ENCODE measurements at regions not wholly inside any gene's neighbourhood (a gene's known extent, or its start where the extent isn't known, plus 50 kb on each side); places are given as distances from the start of the nearest gene placed in this dataset.

DNA sequence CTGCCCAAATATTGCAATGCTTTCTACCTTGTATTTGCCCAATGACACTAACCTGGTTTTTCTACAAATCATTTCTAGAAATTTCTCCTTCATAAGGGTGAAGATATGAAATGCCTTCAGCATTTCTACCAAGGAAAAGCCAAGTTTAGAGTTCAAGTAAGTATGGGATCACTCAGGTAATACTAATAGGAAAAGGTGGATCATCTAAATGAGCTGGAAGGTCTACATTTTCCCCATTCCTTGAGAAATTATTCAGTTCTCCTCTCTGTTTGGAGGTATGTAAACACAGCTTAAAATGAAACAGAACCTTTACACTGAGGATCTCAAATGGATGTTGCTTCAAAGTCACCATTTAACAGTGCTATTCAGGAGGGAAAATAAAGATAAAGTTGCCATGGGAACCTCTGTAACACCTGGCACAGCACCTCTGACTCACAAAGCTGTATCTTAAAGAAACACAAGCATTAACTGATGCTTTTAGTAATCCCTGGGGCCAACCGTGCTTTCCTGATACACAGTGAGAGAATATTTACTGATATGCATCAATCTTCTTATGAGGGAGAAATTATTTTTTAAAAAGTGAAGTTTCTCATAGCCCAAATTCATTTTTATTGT is 161.3 kb downstream of the DRD1 start:
- DNase-seq: no peak

DNA sequence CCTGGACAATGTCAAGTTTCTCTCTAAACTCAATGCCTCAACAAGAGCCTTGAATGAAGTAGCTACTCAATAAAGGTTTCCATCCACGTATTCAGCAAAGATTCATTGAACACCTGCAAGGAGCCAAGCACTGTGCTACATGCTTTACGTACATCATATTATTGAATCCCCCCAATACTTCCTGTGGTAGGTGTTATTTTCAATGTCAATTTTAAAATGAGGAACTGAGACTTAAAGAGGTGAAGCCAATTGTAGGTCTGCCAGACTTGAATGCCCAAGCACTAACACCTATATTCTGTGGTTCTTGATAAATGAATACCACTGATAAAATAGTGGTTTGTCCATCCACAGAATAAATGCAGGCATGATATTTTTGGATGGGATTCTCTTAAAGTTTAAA is 162.3 kb downstream of the DRD1 start:
- no peak for DNase-seq

DNA sequence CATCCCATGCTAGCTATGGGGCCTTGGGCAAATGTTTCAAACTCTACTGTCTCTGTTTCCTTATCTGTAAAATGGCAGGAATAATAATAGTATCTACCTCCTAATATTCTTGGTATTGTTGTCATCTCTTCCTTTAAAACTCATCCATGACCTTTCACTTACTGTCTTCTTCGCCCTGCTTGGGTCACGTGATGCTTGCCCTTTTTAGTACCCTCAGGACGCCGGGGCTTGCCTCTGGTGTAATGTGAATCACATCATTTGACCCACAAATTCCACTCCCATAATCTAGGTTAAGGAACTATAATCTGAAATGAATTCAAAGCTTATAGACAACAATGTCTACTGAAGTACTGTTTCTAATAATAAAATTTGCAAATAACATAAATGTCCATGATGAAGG is 162.7 kb downstream of the DRD1 start:
- DNase-seq: no peak

DNA sequence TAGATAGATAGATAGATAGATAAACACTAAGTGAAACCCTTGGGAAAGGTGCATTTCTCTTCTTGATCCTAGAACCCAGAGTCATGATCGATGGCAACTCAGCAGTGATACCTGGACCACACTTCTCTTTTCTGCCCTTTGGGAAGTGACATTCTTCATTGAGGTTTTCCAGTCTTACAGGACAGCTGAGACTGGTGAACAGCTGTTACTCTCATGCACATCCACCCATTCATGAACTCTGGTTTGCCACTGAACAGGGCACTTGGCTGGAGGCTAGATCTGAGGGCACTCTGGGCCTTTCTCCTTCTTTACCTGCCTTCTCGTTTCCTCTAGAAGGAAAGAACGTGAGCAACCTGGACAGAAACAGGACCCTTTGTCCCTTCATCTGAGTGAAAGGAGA is 164.5 kb downstream of the DRD1 start:
- DNase-seq: no peak

DNA sequence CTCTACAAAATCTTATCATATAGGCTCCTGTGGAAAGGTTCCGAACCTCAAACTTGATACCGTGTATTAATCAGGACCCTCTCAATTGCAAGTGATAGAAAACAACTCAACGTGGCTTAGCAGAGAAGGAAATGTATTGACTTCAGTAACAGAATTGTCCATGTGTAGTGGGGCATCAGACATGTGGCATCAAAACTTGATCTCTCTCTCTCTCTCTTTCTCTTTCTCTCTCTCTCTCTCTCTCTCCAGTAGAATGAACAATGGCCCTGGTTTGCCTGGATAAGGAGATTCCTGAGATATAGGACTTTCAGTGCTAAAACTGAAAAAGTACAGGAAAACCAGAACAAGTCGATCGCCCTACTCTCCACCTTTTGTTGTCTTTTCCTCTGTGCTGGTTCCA is 168.2 kb downstream of the DRD1 start:
- no peak for DNase-seq

DNA sequence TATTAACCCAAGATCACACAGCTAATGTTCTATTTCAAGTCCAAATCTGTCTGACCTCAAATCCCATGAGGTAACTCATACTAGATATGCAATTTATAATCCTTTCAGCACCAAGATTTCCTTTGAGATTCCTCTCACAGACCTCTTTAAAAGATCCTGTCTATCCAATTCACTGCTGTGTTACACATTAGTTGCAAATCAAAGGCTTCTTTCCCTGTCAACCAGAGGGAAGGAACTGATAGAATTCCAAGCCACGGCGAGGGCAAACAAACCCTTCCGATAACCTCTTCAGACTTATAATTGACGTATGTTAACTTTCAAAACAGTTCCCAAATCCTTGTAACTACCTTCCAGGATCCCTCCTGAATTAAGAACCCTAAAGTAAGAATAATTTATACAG is 168.9 kb downstream of the DRD1 start:
- DNase-seq: no peak

DNA sequence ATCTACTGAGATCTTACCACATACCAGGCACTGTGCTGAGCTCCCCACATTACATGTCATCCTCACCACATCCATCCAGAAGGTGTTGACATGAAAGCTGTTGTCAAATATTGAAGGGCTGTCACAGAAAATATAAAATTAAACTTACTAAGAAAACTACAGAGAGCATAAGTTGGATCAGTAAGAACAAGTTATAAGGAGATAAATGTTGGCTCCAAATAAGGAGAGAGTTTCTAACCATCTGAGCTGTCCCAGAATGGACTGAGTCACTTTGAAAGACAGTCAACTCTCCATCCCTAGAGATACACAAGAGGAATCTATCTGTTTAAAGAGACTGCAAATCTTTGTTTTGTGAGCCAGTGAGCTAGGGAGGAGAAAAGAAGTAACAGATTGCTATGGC is 169.8 kb downstream of the DRD1 start:
- DNase-seq: no peak

DNA sequence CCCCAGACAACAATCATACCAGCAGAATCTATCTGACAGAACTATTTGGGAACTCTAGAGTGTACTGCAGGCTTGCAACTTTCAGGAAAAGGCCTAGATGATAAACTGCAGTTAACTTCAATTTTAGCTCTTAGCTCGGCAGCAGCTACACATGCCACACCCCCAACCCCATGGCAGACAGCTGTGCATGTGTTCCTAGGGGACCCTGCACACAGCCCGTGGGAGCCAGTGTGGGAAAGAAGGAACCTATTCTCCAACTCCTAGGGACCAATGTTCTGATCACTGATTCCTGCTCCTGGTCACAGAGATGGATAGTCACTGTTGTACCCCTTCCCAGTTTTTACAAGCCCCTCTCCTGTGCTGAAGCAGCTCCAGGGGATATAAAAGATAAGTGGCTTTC is 179.6 kb downstream of the DRD1 start:
- DNase-seq: no peak

DNA sequence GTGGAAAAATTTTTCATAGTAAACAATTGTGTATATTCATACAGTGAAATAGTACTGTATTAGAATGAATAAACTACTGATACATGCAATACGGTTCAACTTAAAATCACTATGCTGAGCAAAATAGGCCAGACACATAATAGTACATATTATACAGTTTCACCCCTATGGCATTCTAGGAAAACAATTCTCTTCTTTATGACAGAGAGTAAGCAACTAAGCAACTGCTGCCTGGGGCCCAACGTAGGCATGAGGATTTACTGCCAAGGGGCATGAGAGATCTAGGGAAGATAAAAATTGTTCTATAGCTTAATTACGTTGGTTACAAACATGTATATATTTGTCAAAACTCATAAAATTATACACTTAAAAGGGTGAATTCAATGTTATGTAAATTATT is 180.2 kb downstream of the DRD1 start:
- no peak for DNase-seq

DNA sequence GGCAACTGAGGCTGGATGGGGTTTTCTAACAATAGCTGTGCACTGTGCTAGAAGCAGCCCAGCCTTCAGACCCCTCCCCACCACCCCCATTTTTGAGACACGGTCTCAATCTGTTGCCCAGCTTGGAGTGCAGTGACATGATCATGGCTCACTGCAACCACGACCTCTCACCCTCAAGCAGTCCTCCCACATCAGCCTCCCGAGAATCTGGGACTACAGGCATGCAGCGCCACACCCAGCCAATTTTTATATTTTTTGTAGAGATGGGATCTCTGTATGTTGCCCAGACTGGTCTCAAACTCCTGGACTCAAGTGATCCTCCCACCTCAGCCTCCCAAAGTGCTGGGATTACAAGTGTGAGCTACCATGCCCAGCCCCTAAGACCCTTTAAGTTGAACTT is 182.5 kb downstream of the DRD1 start:
- no peak for DNase-seq

DNA sequence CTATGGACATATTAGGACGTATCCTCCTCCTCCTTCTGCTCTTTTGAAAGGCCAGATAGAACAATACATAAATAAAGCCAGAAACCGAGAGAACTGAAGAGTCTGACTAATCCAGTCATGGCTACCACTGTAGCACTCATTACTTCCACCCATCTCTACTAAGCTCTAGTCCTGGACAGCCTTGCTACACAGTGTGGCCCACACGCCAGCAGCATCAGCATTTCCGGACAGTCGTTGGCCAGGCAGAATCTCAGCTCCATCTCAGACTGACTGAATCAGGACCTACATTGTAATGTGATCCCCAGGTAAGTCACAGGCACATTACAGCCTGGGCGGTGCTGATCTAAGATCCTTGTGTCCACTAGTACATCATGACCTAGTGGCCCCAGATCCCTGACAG is 182.9 kb downstream of the DRD1 start:
- DNase-seq: no peak

DNA sequence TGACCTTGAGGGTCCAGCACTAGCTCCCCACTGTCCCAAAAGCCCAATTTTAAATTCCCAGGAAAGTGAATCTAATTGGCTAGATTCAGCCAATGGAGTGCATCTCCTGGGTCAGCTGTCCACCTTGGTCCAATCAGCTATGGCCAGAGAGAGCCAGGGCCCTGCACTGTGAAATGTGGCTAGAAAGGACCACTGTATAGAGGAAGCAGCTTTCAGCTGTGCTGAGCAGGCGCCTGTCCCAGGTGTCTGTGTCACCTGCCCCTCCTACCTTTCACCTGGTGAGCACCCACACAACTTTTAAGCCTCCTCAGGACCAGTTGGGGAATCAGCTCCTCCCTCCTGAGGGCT is 186.2 kb downstream of the DRD1 start:
- DNase-seq: no peak

DNA sequence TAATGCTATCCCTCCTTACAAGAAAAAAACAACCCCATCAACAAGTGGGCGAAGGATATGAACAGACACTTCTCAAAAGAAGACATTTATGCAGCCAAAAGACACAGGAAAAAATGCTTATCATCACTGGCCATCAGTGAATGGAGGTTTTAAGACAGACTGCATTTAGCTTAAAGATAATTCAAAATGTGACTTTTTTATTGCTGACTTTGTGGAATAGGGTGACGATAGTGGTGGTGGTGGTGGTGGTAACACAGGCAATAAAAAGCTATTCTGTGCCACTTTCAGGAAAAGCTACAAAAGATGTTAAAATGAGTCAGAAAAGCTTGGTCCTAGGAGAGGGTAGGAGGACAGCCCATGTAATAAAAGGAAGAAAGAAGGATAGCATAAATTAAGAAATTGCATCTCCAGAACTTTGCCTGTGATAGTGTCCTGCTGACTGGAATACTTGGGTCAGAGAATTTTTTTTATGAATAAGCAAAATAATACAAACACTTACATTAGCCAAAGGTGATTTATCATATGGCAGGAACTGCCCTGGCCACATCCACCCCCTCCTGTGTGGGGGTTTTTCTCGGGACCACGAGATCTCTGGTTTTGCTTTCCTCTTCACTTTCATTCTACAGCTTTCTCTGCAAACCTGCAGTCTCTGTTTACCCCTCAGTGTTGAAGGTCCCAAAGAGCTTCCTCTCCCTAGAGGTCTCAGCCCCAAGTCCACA is 186.7 kb downstream of the DRD1 start:
- DNase-seq: no peak

DNA sequence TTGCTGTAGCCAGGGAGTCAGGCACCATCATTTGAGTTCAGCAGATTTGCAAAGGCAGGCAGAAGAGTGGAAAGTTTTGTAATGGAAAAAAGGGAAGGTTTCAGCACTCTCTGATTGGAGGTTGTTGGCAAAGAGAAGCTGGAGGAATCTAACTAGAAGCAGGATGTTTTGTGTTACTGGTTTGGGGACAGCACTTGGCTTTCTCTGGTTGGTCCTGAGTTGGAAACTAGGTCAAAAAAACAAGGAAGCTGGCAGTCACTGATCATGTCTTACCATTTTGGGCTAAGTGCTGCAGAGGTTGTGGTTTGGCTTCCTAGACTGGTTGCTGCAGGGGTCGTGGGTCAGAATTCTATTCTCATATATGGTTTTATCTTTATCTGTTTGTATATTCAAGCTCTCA is 189.8 kb downstream of the DRD1 start:
- DNase-seq: no peak

DNA sequence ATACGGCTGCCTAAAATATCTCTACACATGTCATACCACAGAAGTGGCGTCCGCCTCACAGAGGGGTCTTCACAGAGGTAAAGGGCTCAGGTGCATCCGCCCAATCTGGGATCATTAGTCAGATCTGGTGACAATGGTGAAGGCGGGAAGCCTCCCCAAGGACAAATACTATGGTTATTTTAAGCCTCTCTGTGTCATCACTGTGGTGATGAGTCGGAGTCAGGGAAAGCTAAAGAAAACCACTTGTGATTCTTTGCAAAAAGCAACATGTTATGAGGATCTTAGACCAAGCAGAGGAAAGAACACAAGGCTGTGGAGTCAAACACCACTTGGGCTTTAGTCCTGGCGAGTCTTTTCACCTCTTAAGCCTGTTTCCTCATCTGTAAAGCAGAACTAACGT is 190.4 kb downstream of the DRD1 start:
- no peak for DNase-seq

DNA sequence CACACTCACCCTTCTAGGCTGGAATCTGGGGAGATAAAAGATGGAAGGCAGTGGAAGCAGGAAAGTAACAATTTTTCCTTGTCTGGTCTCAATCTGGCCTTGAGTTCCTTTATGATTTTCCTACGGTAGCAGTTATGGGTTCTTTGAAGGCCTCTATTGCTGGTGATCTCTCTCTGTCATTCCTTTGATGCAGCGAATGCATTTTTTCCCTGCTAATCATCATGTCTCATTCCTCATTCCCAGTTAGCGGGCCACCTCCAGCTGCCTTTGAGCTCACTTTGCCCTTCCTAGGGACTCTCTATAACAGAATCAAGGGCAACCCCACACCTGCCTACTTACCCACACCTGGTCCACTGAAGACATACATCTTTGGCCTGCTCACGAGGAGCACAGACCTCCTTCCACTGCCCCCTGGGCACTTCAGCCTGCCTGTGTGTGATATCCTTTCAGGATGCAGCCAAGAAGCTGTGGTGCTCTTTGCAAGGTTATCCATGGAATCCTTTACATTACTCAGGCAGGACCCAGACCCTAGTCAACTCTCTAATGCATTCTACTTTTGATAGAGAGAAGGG is 191.7 kb downstream of the DRD1 start:
- DNase-seq: no peak

DNA sequence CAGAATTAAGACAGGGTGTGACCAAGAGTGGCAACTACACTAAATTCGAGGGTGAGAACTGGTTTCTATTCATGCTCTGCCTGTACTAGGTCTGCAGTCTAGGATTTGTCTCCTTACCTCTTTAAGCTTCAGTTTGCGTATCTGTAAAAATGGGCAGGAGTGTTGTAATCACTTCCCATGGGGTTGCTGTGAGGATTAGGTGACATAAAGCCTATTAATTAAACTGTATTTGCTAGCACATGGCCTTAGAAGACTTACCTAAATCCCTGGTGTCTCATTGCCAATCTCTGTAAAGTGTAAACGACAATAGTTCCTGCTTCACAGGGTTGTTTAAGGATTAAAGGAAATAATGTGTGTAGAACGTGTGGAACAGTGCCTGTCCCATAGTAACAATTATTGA is 193.6 kb downstream of the DRD1 start:
- no peak for DNase-seq

DNA sequence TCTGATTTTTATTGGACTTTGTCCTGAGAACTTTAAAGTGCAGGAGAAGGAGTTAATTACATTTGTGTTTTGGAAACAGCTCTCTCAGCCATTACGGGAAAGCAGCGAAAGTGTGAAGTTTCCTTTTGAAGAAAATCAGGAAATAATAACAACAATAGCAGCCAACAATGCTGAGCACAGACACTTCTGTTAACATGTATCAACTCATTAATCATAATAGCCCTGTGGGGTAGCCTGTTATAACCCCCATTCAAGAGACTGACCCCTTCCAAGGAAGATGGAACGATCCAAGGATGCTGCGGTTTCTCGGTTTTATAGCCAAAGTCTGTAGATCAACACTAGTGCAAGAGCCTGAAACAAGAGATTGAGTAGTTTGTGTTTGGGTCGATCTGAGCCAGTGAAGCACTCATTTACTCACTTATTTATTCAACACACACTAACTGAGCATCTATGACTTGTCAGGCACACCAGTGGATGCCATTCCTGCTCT is 195.5 kb downstream of the DRD1 start:
- DNase-seq: no peak

DNA sequence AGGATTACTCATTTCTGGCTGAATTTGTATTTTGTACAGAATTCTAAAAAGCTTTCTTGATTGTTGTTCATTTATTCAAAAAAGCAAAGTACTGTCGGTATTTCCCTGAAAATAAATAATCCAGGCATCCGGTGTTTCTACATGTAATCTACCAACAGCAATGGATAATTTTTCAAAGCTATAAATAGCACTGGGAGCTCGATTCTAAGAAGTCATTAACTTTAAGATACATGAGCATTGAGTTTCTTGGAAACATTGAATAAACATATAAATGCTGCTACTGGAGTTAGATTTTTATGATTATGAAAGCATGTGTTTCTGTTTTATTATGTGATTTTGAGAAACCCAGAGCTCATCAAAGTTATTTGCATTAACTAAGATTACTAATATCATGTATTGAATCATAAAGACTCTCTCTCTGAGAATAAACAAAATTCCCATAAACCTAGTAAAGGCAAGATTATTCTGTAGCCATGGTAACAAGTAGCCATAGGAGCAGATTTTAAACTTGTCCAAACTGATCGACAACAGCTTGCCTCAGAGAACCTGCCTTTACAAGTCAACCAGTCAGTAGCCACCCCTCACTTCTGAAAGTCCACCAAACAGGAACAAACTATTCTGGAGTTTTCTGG is 197.0 kb downstream of the DRD1 start:
- no peak for DNase-seq

DNA sequence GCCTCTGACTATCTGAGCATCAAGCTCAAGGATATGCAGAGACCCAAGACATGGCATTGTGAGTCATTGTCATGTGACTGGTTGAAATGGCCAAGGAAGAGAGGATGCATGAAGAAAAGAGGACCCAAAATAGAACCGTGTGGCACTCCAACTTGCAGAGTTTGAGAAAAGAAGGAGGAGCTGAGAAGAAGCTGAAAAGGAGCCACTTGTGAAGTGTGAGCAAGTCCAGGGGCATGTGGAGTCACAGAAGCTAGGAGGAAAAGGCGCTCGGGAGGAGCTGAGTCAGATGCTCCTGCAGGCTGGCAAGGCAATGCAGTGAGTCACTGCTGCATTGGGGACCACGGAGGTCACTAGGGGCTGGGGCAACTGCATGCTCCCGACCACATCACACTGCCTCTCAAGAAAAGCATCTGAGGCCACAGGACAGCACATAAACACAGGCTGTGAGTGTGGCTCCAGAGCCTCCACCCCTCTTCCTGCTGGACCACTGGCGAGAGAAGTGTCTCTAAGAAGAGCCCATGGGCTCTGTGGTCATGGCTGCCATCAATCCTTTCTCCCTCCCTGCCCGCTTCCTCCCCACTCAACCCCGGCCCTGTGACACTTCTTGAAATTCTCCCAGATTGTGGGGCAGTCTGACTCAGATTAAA is 197.6 kb downstream of the DRD1 start:
- no peak for DNase-seq

DNA sequence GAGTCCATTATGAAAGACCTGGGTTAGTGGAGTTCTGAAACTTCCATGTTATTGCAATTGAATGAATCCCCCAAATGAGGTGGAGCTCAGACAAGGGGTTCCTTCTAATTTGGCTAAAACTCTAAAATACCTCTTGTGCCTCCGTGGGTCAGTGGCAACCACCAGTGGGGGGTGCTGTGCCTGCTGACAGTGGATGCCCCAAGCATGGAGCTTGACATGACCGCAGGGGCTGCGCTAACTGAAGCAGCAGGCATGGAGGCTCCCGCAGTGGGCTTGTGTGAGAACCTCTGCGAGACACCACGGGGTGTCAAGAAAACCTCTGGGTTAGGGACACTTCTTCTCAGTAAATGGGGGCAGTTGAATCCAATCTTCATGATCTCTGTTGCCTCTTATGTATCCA is 200.5 kb downstream of the DRD1 start:
- DNase-seq: no peak

DNA sequence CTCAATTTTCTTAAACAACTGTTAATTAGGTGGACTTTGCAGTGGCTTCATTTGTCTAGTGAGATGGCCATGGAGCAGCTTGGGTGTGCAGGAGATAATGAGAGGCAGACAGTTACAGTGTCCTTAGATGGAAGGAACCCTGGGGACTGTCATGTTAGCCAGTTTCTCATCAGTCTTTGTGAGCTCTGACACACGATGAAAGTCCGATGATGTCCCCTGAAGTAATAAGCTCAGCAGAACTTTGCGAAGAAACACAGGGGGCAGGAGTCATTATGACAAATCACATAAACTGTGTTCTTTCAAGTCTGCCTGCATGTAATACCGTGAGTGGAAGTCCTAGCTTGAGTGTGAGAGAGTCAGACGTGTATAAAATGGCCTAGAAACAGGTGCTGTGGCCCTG is 201.8 kb downstream of the DRD1 start:
- no peak for DNase-seq

DNA sequence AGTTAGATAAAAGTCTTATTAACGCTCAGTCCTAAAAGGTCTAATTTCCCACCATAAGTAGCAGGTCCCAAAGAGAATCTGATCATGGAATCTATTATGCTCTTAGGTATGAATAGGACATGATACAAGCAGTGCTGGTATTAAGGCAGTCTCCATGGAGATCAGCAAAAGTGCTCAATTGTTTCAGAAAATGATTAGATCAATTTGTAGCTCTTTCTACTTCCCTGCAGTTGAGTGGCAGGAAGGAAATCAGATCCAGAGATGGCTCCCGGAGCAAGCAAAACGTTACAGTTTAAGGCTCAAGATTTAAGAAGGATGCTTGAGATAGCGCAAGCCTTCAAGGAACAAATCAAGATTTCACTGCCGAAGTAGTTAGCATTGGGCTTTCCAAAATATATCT is 205.7 kb downstream of the DRD1 start:
- no peak for DNase-seq

DNA sequence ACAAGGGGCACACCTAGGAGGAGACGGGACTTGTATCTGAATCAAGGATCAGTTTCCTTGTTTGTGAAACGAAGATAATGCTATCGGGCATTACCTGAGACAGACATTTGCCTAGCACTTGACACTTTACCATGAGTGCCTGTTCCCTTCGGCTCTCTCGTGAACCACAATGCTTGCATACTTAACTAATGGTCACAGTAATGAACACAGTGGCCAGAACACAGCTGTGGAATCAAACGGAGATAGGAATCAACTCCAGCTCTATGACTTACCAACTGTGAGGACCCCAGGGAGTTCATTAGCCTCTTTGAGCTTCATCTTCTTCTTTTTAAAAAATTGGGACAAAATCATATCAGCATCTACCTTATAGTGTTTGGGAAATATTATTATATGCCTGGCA is 207.8 kb downstream of the DRD1 start:
- DNase-seq: no peak

Measured in Kasumi-1 (cell line).